GM23338 (cell line): ENCODE measurements at regions not wholly inside any gene's neighbourhood (a gene's known extent, or its start where the extent isn't known, plus 50 kb on each side); places are given as distances from the start of the nearest gene placed in this dataset.

Experiments
- CTCF ChIP-seq, 2 experiments: fragments of 200-600 bp in 1 of 2; sonication (generic) in 1 of 2; conservative IDR thresholded peaks; 2 replicates each; pipeline versions ENCODE4 v1.5.1 to v1.6.1; 2016 to 2017; ENCODE audit warnings: antibody characterized with exemption in 2 of 2, low read depth in 2 of 2, mild to moderate bottlenecking in 2 of 2, moderate library complexity in 1 of 2
- EZH2 ChIP-seq: fragments of 200-600 bp; sonication (generic); IDR thresholded peaks from one replicate; pipeline ENCODE4 v1.8.0; 2017; ENCODE audit warnings: antibody characterized with exemption, mild to moderate bottlenecking, low read depth; ENCODE audit not compliant: unreplicated experiment

DNA sequence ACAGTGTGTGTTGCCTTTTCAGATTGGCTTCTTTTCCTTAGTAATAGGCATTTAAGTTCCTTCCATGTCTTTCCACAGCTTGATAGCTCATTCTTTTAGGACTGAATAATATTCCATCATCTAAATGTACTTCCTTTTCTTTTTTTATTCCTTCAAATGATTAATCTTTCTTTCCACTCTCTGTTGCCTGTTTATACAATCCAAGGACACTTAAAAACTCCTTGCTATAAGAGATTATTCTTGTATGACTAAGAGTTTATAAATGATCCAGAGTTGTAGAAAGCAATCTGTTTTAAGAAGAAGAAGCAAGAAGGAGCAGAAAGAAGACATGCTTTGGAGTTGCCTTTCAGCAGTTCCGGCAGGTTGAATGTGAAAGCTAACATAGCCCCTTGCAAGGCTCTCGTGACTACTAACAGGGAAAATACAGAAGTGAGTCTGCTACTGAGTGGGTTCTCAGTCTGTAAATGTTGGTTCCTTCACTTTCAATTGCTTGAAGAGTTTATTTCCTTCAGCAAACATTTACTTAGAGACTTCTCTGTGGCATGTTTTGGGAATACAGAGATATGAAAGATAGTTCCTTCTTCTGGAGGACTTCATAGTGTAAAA is 123.0 kb downstream of the PMAIP1 start:
- TF ChIP-seq EZH2 (no peak), CTCF (conservative IDR thresholded peaks at IDR 0.05; ENCODE audit: low read depth in 2 of 2) (no peak)
